ENCODE measurements at regions not wholly inside any gene's neighbourhood (a gene's known extent, or its start where the extent isn't known, plus 50 kb on each side); places are given as distances from the start of the nearest gene placed in this dataset.
"Not testable (repeated sequence)": the region's sequence is repeated elsewhere in the genome, so short reads cannot be mapped to it uniquely, and the experiment has no call there.

- no peak for DNase-seq (ENCODE audit: low spot score)
These were observed 309.2 kb upstream of the KITLG start for GRCh38 chr12:88889326-88890110.

- no peak for DNase-seq (ENCODE audit: low spot score)
These were observed 304.3 kb upstream of the KITLG start for GRCh38 chr12:88884600-88884999.

- DNase-seq (ENCODE audit: low spot score): no peak
These were observed 302.4 kb upstream of the KITLG start for GRCh38 chr12:88882662-88883061.

GRCh38 chr12:88880051-88880450 is 299.8 kb upstream of the KITLG start:
- DNase-seq (ENCODE audit: low spot score): no peak

GRCh38 chr12:88878295-88878694 is 298.0 kb upstream of the KITLG start:
- no peak for DNase-seq (ENCODE audit: low spot score)

GRCh38 chr12:88876857-88877256 is 296.6 kb upstream of the KITLG start:
- no peak for DNase-seq (ENCODE audit: low spot score)

- DNase-seq (ENCODE audit: low spot score): no peak
These were observed 289.9 kb upstream of the KITLG start for GRCh38 chr12:88870000-88870737.

GRCh38 chr12:88868050-88868449 is 287.8 kb upstream of the KITLG start:
- DNase-seq (ENCODE audit: low spot score): no peak

GRCh38 chr12:88867510-88867909 is 287.2 kb upstream of the KITLG start:
- DNase-seq (ENCODE audit: low spot score): no peak

- DNase-seq (ENCODE audit: low spot score): no peak
These were observed 286.6 kb upstream of the KITLG start for GRCh38 chr12:88866881-88867280.

- no peak for DNase-seq (ENCODE audit: low spot score)
These were observed 285.3 kb upstream of the KITLG start for GRCh38 chr12:88865537-88865936.

GRCh38 chr12:88860851-88861250 is 280.6 kb upstream of the KITLG start:
- DNase-seq (ENCODE audit: low spot score): no peak

GRCh38 chr12:88856201-88856600 is 275.9 kb upstream of the KITLG start:
- no peak for DNase-seq (ENCODE audit: low spot score)

- no peak for DNase-seq (ENCODE audit: low spot score)
These were observed 275.0 kb upstream of the KITLG start for GRCh38 chr12:88855301-88855700.

- no peak for DNase-seq (ENCODE audit: low spot score)
These were observed 274.0 kb upstream of the KITLG start for GRCh38 chr12:88854260-88854659.

- not testable (repeated sequence) for DNase-seq (ENCODE audit: low spot score)
These were observed 267.0 kb upstream of the KITLG start for GRCh38 chr12:88847246-88847645.

GRCh38 chr12:88844426-88844825 is 264.2 kb upstream of the KITLG start:
- DNase-seq (ENCODE audit: low spot score): no peak

GRCh38 chr12:88842314-88842713 is 262.0 kb upstream of the KITLG start:
- DNase-seq (ENCODE audit: low spot score): no peak

GRCh38 chr12:88839486-88839885 is 259.2 kb upstream of the KITLG start:
- no peak for DNase-seq (ENCODE audit: low spot score)

- no peak for DNase-seq (ENCODE audit: low spot score)
These were observed 255.9 kb upstream of the KITLG start for GRCh38 chr12:88836156-88836555.

- DNase-seq (ENCODE audit: low spot score): no peak
These were observed 254.0 kb upstream of the KITLG start for GRCh38 chr12:88834226-88834625.

- no peak for DNase-seq (ENCODE audit: low spot score)
These were observed 253.4 kb upstream of the KITLG start for GRCh38 chr12:88833641-88834116.

- not testable (repeated sequence) for DNase-seq (ENCODE audit: low spot score)
These were observed 248.3 kb upstream of the KITLG start for GRCh38 chr12:88828537-88828936.

Data from germinal center (tissue), 1 donor.